ENCODE measurements at regions not wholly inside any gene's neighbourhood (a gene's known extent, or its start where the extent isn't known, plus 50 kb on each side); places are given as distances from the start of the nearest gene placed in this dataset.
A peak's percentile ranks its signal among the peaks of the same experiment; 100 is the strongest.

GRCh38 chr16:85415196-85416090 is 197.7 kb upstream of the GSE1 start:
- Histone ChIP-seq H3K4me1 (ENCODE audit: control insufficient read depth, low read length) (peaks cover 9% of the 10 kb centered on the region), H3K4me3 (ENCODE audit: low read length) (no peak overlapping the region), H3K27ac (ENCODE audit: low read depth, low read length) (no peak overlapping the region), H3K27me3 (ENCODE audit: control insufficient read depth, low read length) (no peaks in the 10 kb centered on the region; the same call in 1 of the 2 replicates), H3K79me2 (ENCODE audit: control insufficient read depth, low read length) (no peaks in the 10 kb centered on the region), H3K4me2 (ENCODE audit: low read length) (no peak overlapping the region), H3K9me2 (replicated peaks; ENCODE audit: control insufficient read depth, low read length) (no peaks in the 10 kb centered on the region), H3F3A (ENCODE audit: control insufficient read depth, insufficient read depth) (no peaks in the 10 kb centered on the region), H3K36me3 (ENCODE audit: control insufficient read depth, low read length) (no peaks in the 10 kb centered on the region), H4K20me1 (ENCODE audit: control insufficient read depth, insufficient read depth, low read depth, low read length) (no peaks in the 10 kb centered on the region), H3K9me3 (ENCODE audit: control insufficient read depth, insufficient read depth, low read length) (peaks cover 18% of the 10 kb centered on the region)
- TF ChIP-seq CTCF (IDR thresholded peaks at IDR 0.05; ENCODE audit: low read depth, low read length, poor library complexity, severe bottlenecking): no peak
- no peak for TF ChIP-seq EZH2phosphoT487 (IDR thresholded peaks at IDR 0.05; ENCODE audit: borderline replicate concordance, low read length)

- TF ChIP-seq EZH2phosphoT487 (IDR thresholded peaks at IDR 0.05; ENCODE audit: borderline replicate concordance, low read length): no peak
- peak; percentile 83 for TF ChIP-seq CTCF (IDR thresholded peaks at IDR 0.05; ENCODE audit: low read depth, low read length, poor library complexity, severe bottlenecking)
- Histone ChIP-seq H3K27me3 (ENCODE audit: control insufficient read depth, low read length) (no peaks in the 10 kb centered on the region; the same call in 1 of the 2 replicates), H3K27ac (ENCODE audit: low read depth, low read length) (no peak overlapping the region), H3K36me3 (ENCODE audit: control insufficient read depth, low read length) (no peaks in the 10 kb centered on the region), H3K4me2 (ENCODE audit: low read length) (0 out of 2 replicates have a peak overlapping the region, but pooled peaks have one; percentile 20), H3K9me2 (replicated peaks; ENCODE audit: control insufficient read depth, low read length) (no peaks in the 10 kb centered on the region), H3K9me3 (ENCODE audit: control insufficient read depth, insufficient read depth, low read length) (peaks cover 18% of the 10 kb centered on the region), H3K79me2 (ENCODE audit: control insufficient read depth, low read length) (no peaks in the 10 kb centered on the region), H3K4me3 (ENCODE audit: low read length) (no peak overlapping the region), H4K20me1 (ENCODE audit: control insufficient read depth, insufficient read depth, low read depth, low read length) (no peaks in the 10 kb centered on the region), H3F3A (ENCODE audit: control insufficient read depth, insufficient read depth) (no peaks in the 10 kb centered on the region), H3K4me1 (ENCODE audit: control insufficient read depth, low read length) (peaks cover 9% of the 10 kb centered on the region)
Measured at GRCh38 chr16:85416228-85417109, 196.7 kb upstream of the GSE1 start.

GRCh38 chr16:85417156-85417860 is 195.8 kb upstream of the GSE1 start:
- no peak overlapping the region for H3K4me3 ChIP-seq (ENCODE audit: low read length)
- H3K27ac ChIP-seq (ENCODE audit: low read depth, low read length): no peak overlapping the region
- H3K9me2 ChIP-seq (replicated peaks; ENCODE audit: control insufficient read depth, low read length): no peaks in the 10 kb centered on the region
- no peaks in the 10 kb centered on the region for H3K79me2 ChIP-seq (ENCODE audit: control insufficient read depth, low read length)
- no peak for TF ChIP-seq EZH2phosphoT487 (IDR thresholded peaks at IDR 0.05; ENCODE audit: borderline replicate concordance, low read length)
- no peak for TF ChIP-seq CTCF (IDR thresholded peaks at IDR 0.05; ENCODE audit: low read depth, low read length, poor library complexity, severe bottlenecking)
- no peaks in the 10 kb centered on the region for H3F3A ChIP-seq (ENCODE audit: control insufficient read depth, insufficient read depth)
- H3K27me3 ChIP-seq (ENCODE audit: control insufficient read depth, low read length): no peaks in the 10 kb centered on the region; the same call in 1 of the 2 replicates
- H3K9me3 ChIP-seq (ENCODE audit: control insufficient read depth, insufficient read depth, low read length): peaks cover 18% of the 10 kb centered on the region
- no peak overlapping the region for H3K4me2 ChIP-seq (ENCODE audit: low read length)
- H4K20me1 ChIP-seq (ENCODE audit: control insufficient read depth, insufficient read depth, low read depth, low read length): no peaks in the 10 kb centered on the region
- H3K4me1 ChIP-seq (ENCODE audit: control insufficient read depth, low read length): peaks cover 9% of the 10 kb centered on the region
- H3K36me3 ChIP-seq (ENCODE audit: control insufficient read depth, low read length): no peaks in the 10 kb centered on the region
